HepG2 (cell line): ENCODE measurements at regions not wholly inside any gene's neighbourhood (a gene's known extent, or its start where the extent isn't known, plus 50 kb on each side); places are given as distances from the start of the nearest gene placed in this dataset.

Source experiments
- ATAC-seq: fragments of 200-7000 bp; cut with Tn5 transposase; 3 replicates; pipeline ENCODE4 v1.9.1; 2020; ENCODE audit warnings: mild to moderate bottlenecking, moderate library complexity
- BruUV-seq: library from RNA; stranded (reverse); fragments of 400-500 nt; replicated peaks from 2 replicates; lab custom pipeline; 2021; lab: Mats Ljungman, UMichigan
- CTCF ChIA-PET: fragments of 300-600 bp; formaldehyde crosslinking; extraction: SDS; loops from one replicate; lab custom pipeline; 2021; ENCODE audit warnings: low total read pairs, inconsistent platforms, low intra/inter-chr PET ratio; lab: Yijun Ruan, JAX
- POLR2A ChIA-PET: fragments of 350-600 bp; sonication (Branson Sonifier 250); formaldehyde crosslinking; loops from one replicate; lab custom pipeline; 2020; ENCODE audit warnings: antibody characterized with exemption, inconsistent platforms; lab: Yijun Ruan, JAX
- DNase-seq: peaks from one replicate; pipeline ENCODE4 v3.0.0-alpha.2; 2015; ENCODE audit warnings: low spot score
- FAIRE-seq: peaks from 3 replicates; lab custom pipeline; 2011; peaks lifted over from hg19 to GRCh38; lab: Jason Lieb, UNC
- H2AFZ ChIP-seq: one replicate; pipeline ENCODE4 v1.6.1; 2011; ENCODE audit warnings: low read length, inconsistent platforms
- H3K27ac ChIP-seq: fragments of 300-600 bp; 3 replicates; pipeline ENCODE4 v1.8.0; 2011; ENCODE audit warnings: mixed run types, mild to moderate bottlenecking, mixed read lengths, low read length, inconsistent platforms; ENCODE audit not compliant: insufficient read depth; ENCODE audit errors: extremely low read length
- H3K27me3 ChIP-seq, 2 experiments: fragments of 200-600 bp in 1 of 2; 2 replicates in 1 of 2; 3 replicates in 1 of 2; pipeline versions ENCODE4 v1.6.0 to v1.8.0; 2011; ENCODE audit warnings: low read length in 2 of 2, mild to moderate bottlenecking in 2 of 2, moderate library complexity in 2 of 2, inconsistent platforms in 1 of 2; ENCODE audit not compliant: insufficient read depth in 2 of 2, control insufficient read depth in 1 of 2
- H3K36me3 ChIP-seq, 2 experiments: fragments of 200-600 bp in 1 of 2; replicated peaks in 1 of 2; 2 replicates in 1 of 2; 3 replicates in 1 of 2; pipeline versions ENCODE4 v1.5.1 to v1.8.0; 2011; ENCODE audit warnings: low read length in 2 of 2, inconsistent platforms in 1 of 2; ENCODE audit not compliant: insufficient read depth in 2 of 2, control insufficient read depth in 1 of 2
- H3K4me1 ChIP-seq: 2 replicates; pipeline ENCODE4 v1.5.1; 2012; ENCODE audit warnings: low read length, inconsistent platforms; ENCODE audit not compliant: insufficient read depth
- H3K4me2 ChIP-seq: 2 replicates; pipeline ENCODE4 v1.6.0; 2011; ENCODE audit warnings: low read depth, low read length, inconsistent platforms
- H3K4me3 ChIP-seq, 3 experiments: fragments of 200-600 bp in 1 of 3; sonication (generic), shearing (Covaris generic) in 1 of 3; replicated peaks in 1 of 3; 2 replicates each; pipeline ENCODE4 v1.5.1; 2011 to 2016; ENCODE audit warnings: low read length in 3 of 3, inconsistent platforms in 2 of 3, low read depth in 2 of 3, mild to moderate bottlenecking in 2 of 3, control low read depth in 1 of 3, mixed read lengths in 1 of 3; ENCODE audit not compliant: insufficient read depth in 1 of 3
- H3K79me2 ChIP-seq: one replicate; pipeline ENCODE4 v1.6.1; 2011; ENCODE audit warnings: low read length, inconsistent platforms; ENCODE audit not compliant: insufficient read depth
- H3K9ac ChIP-seq: 2 replicates; pipeline ENCODE4 v1.6.0; 2011; ENCODE audit warnings: mild to moderate bottlenecking, low read depth, low read length, inconsistent platforms; ENCODE audit not compliant: insufficient read depth
- H3K9me3 ChIP-seq: 2 replicates; pipeline ENCODE4 v1.5.1; 2012; ENCODE audit warnings: mild to moderate bottlenecking, low read length
- H4K20me1 ChIP-seq: 2 replicates; pipeline ENCODE4 v1.6.0; 2011; ENCODE audit warnings: inconsistent platforms, mild to moderate bottlenecking, low read length, moderate library complexity; ENCODE audit not compliant: insufficient read depth
- EHMT2 ChIP-seq: fragments of 200-600 bp; sonication (generic); IDR thresholded peaks from 2 replicates; pipeline ENCODE4 v1.7.0; 2017; ENCODE audit warnings: antibody characterized with exemption, low read depth, low read length, borderline replicate concordance
- ELF4 ChIP-seq: sonication (generic); formaldehyde crosslinking; IDR thresholded peaks from 2 replicates; pipeline ENCODE4 v1.5.0; 2020; ENCODE audit warnings: missing genetic modification reagents, mild to moderate bottlenecking, moderate library complexity, borderline replicate concordance
- FOSL1 ChIP-seq: sonication (generic); formaldehyde crosslinking; IDR thresholded peaks from 2 replicates; pipeline ENCODE4 v1.9.0; 2021; ENCODE audit warnings: missing genetic modification reagents, borderline replicate concordance
- NRL ChIP-seq: sonication (generic); formaldehyde crosslinking; IDR thresholded peaks from 2 replicates; pipeline ENCODE4 v1.5.0; 2020; ENCODE audit warnings: missing genetic modification reagents, mild to moderate bottlenecking, moderate library complexity, borderline replicate concordance
- SMARCC2 ChIP-seq: fragments of 450-650 bp; IDR thresholded peaks from 2 replicates; pipeline ENCODE4 v1.6.1; 2017; ENCODE audit warnings: antibody characterized with exemption, mild to moderate bottlenecking
- SMYD3 ChIP-seq: sonication (generic); formaldehyde crosslinking; IDR thresholded peaks from 2 replicates; pipeline ENCODE4 v1.8.1; 2023; ENCODE audit warnings: mild to moderate bottlenecking, missing genetic modification reagents
- ZBED4 ChIP-seq: sonication (generic); formaldehyde crosslinking; IDR thresholded peaks from 2 replicates; pipeline ENCODE4 v1.4.0; 2020; ENCODE audit warnings: missing genetic modification reagents, borderline replicate concordance
- ZNF816 ChIP-seq: sonication (generic); formaldehyde crosslinking; IDR thresholded peaks from 2 replicates; pipeline ENCODE4 v1.8.0; 2022; ENCODE audit warnings: missing genetic modification reagents, mild to moderate bottlenecking, borderline replicate concordance
- WGBS: methylation state at CpG from one replicate; pipeline ENCODE4 v1.1.6; 2017; ENCODE audit warnings: low lambda C conversion rate; 5-methylcytosine and 5-hydroxymethylcytosine counted together
- in situ Hi-C: cut with HindIII; loops from 2 replicates; pipeline ENCODE4 v1.10.0; 2017; ENCODE audit warnings: low pct_unique_long_range_greater_than_20kb; ENCODE audit not compliant: extremely low pct_ligation_motif_present
- intact Hi-C: fragments of 100-400 bp; cut with micrococcal nuclease; formaldehyde crosslinking; loops from one replicate; pipeline ENCODE4 v1.10.0; 2022; ENCODE audit not compliant: unreplicated experiment
- TF ChIP-seq, protein P1 (sequence below): sonication (generic); formaldehyde crosslinking; conservative IDR thresholded peaks from 2 replicates; pipeline ENCODE4 v1.5.0; 2020; ENCODE audit warnings: missing genetic modification reagents
- TF ChIP-seq, protein P2 (sequence below): sonication (generic); formaldehyde crosslinking; IDR thresholded peaks from 2 replicates; pipeline ENCODE4 v1.5.0; 2020; ENCODE audit warnings: missing genetic modification reagents

- Histone ChIP-seq H3K27me3 (no peaks in the 10 kb centered on the region), H3K4me2 (no peak overlapping the region), H3K79me2 (no peaks in the 10 kb centered on the region), H3K4me1 (no peaks in the 10 kb centered on the region), H3K4me3 (no peak overlapping the region), H3K36me3 (no peaks in the 10 kb centered on the region), H3K9ac (no peak overlapping the region), H4K20me1 (no peaks in the 10 kb centered on the region), H3K27ac (no peak overlapping the region), H3K9me3 (no peaks in the 10 kb centered on the region), H2AFZ (no peak overlapping the region)
- BruUV-seq: no TSS peak
- CTCF ChIA-PET: no interaction called here
- POLR2A ChIA-PET: no interaction called here
- 22% methylated on average over 2 of the region's 2 CpGs for WGBS
- FAIRE-seq: no peak
- DNase-seq: no peak
- no peak for ATAC-seq
- in situ Hi-C loops: no loop called here
- TF ChIP-seq EHMT2: no peak
- no peak for TF ChIP-seq SMARCC2
- TF ChIP-seq, all 625 proteins: peak for 0
- intact Hi-C loops: no loop called here
Measured at GRCh38 chr5:105812304-105812703, 1858.4 kb downstream of the EFNA5 start.

- POLR2A ChIA-PET: no interaction called here
- no TSS peak for BruUV-seq
- WGBS: 10% methylated on average over 3 of the region's 3 CpGs
- TF ChIP-seq ZBED4 (no peak), FOSL1 (CRISPR knock-in tag) (no peak), ELF4 (CRISPR knock-in tag) (no peak), ZNF816 (no peak), NRL (CRISPR knock-in tag) (no peak), SMYD3 (CRISPR knock-in tag) (no peak)
- TF ChIP-seq, protein P1, sequence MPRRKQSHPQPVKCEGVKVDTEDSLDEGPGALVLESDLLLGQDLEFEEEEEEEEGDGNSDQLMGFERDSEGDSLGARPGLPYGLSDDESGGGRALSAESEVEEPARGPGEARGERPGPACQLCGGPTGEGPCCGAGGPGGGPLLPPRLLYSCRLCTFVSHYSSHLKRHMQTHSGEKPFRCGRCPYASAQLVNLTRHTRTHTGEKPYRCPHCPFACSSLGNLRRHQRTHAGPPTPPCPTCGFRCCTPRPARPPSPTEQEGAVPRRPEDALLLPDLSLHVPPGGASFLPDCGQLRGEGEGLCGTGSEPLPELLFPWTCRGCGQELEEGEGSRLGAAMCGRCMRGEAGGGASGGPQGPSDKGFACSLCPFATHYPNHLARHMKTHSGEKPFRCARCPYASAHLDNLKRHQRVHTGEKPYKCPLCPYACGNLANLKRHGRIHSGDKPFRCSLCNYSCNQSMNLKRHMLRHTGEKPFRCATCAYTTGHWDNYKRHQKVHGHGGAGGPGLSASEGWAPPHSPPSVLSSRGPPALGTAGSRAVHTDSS (CRISPR knock-in tag): no peak
- TF ChIP-seq, protein P2, sequence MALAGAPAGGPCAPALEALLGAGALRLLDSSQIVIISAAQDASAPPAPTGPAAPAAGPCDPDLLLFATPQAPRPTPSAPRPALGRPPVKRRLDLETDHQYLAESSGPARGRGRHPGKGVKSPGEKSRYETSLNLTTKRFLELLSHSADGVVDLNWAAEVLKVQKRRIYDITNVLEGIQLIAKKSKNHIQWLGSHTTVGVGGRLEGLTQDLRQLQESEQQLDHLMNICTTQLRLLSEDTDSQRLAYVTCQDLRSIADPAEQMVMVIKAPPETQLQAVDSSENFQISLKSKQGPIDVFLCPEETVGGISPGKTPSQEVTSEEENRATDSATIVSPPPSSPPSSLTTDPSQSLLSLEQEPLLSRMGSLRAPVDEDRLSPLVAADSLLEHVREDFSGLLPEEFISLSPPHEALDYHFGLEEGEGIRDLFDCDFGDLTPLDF (CRISPR knock-in tag): no peak
Measured at GRCh38 chr5:105807951-105808350, 1862.8 kb downstream of the EFNA5 start.

More at GRCh38 chr5:105807951-105808350, 1862.8 kb downstream of the EFNA5 start:
- H3K4me1 ChIP-seq: no peaks in the 10 kb centered on the region
- H4K20me1 ChIP-seq: no peaks in the 10 kb centered on the region
- DNase-seq (no peak), FAIRE-seq (no peak), ATAC-seq (no peak)
- H3K4me2 ChIP-seq: no peak overlapping the region
- no peaks in the 10 kb centered on the region for H3K27me3 ChIP-seq
- H3K36me3 ChIP-seq: no peaks in the 10 kb centered on the region
- CTCF ChIA-PET: no interaction called here
- no peak overlapping the region for H2AFZ ChIP-seq
- intact Hi-C loops: no loop called here
- no peaks in the 10 kb centered on the region for H3K79me2 ChIP-seq
- peaks cover 12% of the 10 kb centered on the region for H3K9me3 ChIP-seq
- H3K4me3 ChIP-seq: no peak overlapping the region
- no peak overlapping the region for H3K9ac ChIP-seq
- in situ Hi-C loops: no loop called here
- no peak overlapping the region for H3K27ac ChIP-seq
